HG02642 (cell line): ENCODE measurements at regions not wholly inside any gene's neighbourhood (a gene's known extent, or its start where the extent isn't known, plus 50 kb on each side); places are given as distances from the start of the nearest gene placed in this dataset.
"Not testable (repeated sequence)": the region's sequence is repeated elsewhere in the genome, so short reads cannot be mapped to it uniquely, and the experiment has no call there.

Source experiments
- ATAC-seq: cut with Tn5 transposase; IDR thresholded peaks from one replicate; pipeline ENCODE4 v1.9.1; 2021; ENCODE audit warnings: mild to moderate bottlenecking; ENCODE audit not compliant: unreplicated experiment, poor library complexity

GRCh38 chr2:57386305-57386704, 660.3 kb upstream of the VRK2 start:
- ATAC-seq: no peak

- ATAC-seq: no peak
These were observed 650.1 kb upstream of the VRK2 start for GRCh38 chr2:57396355-57397098.

GRCh38 chr2:57397550-57398360, 648.9 kb upstream of the VRK2 start:
- ATAC-seq: no peak

GRCh38 chr2:57399057-57399456, 647.5 kb upstream of the VRK2 start:
- ATAC-seq: no peak

DNA sequence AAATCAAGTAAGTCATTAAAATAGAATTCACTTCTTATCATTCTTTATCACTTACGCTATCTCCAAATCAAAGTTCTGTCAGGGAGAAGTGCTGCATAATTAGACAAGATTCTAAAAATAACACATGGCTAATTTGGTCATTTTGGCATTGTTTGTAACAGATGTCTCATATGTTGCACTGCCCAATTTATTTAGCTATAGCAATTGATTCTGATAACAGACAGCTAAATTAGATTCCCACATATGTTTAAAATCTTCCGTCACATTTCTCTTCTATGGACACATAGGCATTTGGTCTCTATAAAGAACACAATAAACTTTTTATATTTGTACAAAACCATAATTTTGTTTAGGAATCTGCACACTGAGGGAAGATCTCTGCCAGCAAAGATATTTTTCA, 644.5 kb upstream of the VRK2 start:
- ATAC-seq: no peak

- no peak for ATAC-seq
These were observed 643.9 kb upstream of the VRK2 start for GRCh38 chr2:57402755-57403154.

DNA sequence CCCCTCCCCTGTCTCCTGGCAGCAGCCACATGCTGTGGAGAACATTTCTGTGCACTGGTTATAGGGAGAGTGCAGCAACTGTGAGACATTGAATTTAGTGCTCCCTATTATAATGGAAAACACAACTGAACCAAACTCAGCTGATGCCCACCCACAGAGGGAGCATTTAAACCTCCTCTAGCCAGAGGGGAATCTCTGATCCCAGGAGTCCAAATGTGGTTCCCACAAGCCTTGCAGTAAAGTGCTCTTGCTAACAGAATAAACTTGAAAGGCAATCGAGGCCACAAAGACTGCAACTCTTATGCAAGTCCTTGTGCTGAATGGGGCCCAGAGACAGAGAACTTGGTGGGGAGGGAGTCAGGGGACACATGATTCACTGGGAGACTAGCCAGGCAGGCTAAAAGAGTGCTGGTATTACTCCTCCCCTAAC, 638.8 kb upstream of the VRK2 start:
- ATAC-seq: no peak

DNA sequence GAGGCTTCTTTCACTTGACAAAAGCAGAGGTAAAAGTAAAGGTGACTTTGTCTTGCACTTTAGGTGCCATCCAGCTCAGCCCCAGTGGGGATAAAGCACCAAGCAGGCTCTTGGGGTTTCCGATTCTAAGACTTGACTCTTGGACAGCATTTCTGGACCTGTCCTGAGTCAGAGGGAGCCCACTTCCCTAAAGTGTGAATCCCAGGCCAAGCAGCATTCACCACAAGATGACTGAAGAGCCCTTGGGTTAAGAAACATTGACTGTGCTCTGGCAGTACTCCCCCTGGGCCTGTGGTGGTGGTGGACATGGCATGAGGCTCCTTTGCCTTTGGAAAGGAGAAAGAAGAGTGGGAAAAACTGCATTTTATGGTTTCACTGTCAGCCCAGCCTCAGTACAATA, 638.0 kb upstream of the VRK2 start:
- ATAC-seq: no peak

- no peak for ATAC-seq
These were observed 629.6 kb upstream of the VRK2 start for GRCh38 chr2:57417007-57417406.

DNA sequence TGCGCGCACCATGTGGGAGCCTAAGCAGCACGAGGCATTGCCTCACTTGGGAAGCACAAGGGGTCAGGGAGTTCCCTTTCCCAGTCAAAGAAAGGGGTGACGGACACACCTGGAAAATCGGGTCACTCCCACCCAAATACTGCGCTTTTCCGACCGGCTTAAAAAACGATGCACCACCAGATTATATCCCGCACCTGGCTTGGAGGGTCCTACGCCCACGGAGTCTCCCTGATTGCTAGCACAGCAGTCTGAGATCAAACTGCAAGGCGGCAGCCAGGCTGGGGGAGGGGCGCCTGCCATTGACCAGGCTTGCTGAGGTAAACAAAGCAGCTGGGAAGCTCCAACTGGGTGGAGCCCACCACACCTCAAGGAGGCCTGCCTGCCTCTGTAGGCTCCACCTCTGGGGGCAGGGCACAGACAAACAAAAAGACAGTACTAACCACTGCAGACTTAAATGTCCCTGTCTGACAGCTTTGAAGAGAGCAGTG, 627.7 kb upstream of the VRK2 start:
- ATAC-seq: not testable (repeated sequence)

DNA sequence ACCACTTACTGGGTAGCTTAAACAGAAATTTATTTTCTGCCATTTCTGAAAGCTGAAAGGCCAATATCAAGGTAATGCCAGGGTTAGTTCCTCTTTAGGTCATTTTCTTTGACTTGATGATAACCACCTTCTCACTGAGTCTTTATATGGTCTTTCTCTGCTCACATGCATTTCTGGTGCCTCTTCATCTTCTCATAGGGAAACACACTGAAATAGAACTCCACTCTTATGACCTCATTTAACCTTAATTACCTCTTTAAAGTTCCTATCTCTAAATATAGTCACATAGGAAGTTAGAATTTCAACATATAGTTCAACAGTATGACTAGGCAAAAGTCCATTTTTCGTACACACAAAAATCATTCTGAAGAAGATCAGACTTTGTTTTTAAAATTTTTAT, 616.8 kb upstream of the VRK2 start:
- ATAC-seq: no peak

DNA sequence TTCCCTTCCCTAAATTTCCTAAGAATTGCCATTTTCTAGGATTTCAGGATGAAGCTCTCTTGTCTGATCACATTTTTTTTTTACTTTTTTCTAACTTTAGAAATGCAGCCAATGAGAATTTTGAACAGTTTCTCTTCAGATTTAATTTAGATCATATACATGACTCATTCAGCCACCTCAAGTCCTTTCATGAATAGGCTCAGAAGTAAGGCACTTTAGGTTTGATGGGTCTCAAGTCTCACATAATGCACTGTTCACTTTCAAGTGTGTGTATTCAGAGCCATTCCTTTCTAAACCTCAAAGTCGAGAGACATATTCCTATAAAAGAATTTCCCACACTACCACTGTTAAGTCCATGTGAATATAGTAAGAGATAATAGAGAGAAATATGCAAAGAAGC, 614.1 kb upstream of the VRK2 start:
- no peak for ATAC-seq

DNA sequence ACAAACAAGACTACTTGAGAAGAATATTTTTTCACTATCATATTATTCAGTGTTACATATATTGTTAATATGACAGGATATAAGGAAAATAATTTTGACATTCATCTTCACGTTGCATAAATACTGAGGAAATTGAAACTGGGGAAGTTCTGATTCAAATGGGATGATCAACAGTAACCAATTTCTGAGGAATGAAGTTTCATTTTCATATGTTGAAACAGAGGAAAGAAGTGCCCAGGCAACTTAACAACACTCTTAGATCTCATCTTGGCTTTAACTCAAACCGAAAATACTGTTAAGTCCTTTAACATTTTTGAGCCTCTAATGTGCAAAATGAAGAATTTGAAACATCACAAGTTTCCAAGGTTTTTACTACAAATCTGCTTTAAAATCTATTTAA, 612.2 kb upstream of the VRK2 start:
- ATAC-seq: no peak

- ATAC-seq: no peak
These were observed 611.6 kb upstream of the VRK2 start for GRCh38 chr2:57434972-57435371.

GRCh38 chr2:57437077-57437476, 609.5 kb upstream of the VRK2 start:
- ATAC-seq: no peak

DNA sequence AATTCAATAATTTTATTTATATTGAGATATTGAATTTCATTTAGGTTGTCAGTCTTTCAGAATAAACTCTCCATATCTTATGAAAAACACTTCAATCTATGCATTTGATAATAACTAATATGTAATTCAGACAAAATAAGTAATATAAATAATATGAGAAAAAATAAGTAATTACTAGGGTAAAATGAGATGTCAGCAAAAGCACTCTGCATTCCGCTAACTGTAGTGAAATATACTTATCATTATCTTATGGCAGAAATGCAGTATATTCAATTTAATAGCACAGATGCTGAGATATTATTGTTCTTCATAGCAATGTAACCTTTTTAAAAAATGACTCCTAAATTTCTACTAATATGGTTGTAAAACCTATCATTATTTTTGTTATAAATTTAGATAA, 606.2 kb upstream of the VRK2 start:
- no peak for ATAC-seq

GRCh38 chr2:57443086-57443485, 603.5 kb upstream of the VRK2 start:
- ATAC-seq: no peak

DNA sequence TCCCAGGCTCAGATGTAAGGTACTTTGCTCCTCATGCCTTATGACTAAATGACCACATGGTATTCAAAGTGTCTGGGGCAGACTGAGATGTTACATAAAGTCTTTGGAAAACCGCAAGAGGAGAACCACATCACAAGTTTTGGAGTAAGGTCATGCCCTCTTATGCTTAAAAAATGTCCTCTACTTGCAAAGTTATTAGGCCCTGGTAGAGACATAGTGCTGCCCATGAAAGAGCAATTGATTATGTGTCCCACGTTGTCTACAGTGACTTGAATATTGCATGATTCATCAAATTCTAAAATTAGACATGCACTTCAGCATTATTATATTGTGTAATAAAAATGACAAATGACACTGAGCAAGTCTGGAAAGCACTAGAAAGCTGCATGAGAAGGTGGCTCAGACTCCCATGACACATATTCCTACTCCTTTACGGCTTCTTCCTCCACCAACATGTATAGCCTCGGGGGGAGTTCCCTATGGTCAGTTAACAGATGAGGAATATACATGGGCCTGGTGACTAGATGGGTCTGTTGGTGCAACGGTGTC, 602.6 kb upstream of the VRK2 start:
- ATAC-seq: no peak

DNA sequence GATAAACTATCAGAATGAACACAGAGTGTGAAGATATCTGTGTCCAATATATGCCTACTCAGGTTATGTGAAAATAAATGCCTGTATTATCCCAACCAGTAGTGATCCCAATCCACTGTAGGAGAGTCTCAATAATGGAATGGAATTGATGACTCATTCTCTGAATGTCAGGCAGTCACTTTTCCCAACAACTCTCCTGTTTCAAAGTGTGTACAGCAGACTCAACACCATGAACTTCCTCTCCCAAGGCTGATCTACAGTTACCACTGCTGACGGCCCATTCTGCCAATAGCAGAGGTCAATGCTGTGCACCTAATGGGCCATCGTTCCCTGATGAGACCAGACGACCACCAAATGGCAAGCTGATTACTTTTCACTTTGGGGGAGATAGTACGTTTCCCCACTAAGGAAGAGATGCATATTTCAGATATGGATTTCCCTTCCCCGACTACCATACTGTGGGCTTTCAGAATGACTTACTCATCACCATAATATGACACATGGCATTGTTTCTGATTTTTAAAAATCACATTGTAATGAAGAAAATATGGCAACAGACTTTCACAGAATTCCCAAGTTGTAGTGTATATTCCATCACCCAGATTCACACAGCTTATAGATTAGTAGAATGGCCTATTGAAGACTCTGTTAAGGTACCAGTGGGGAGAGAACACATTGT, 601.7 kb upstream of the VRK2 start:
- ATAC-seq: no peak

GRCh38 chr2:57448816-57449215, 597.8 kb upstream of the VRK2 start:
- no peak for ATAC-seq

GRCh38 chr2:57450170-57450569, 596.4 kb upstream of the VRK2 start:
- peak; percentile 99 for ATAC-seq
